Nephron progenitor cell (in vitro differentiated cells): ENCODE measurements at regions not wholly inside any gene's neighbourhood (a gene's known extent, or its start where the extent isn't known, plus 50 kb on each side); places are given as distances from the start of the nearest gene placed in this dataset.

Source experiments
- DNase-seq: peaks from one replicate; pipeline ENCODE4 v3.0.0; 2021
- H3K27ac Mint-ChIP-seq: 2 replicates; pipeline ENCODE4 v1.8.0; 2021; ENCODE audit warnings: mild to moderate bottlenecking, moderate library complexity, mixed read lengths
- H3K27me3 Mint-ChIP-seq: 2 replicates; pipeline ENCODE4 v1.8.0; 2021; ENCODE audit warnings: mild to moderate bottlenecking, low read depth, mixed read lengths; ENCODE audit not compliant: poor library complexity
- H3K36me3 Mint-ChIP-seq: 2 replicates; pipeline ENCODE4 v1.8.0; 2021; ENCODE audit warnings: low read depth, mixed read lengths
- H3K4me1 Mint-ChIP-seq: 2 replicates; pipeline ENCODE4 v1.8.0; 2021; ENCODE audit warnings: mixed read lengths
- H3K4me3 Mint-ChIP-seq: 2 replicates; pipeline ENCODE4 v1.8.0; 2021; ENCODE audit warnings: mild to moderate bottlenecking, moderate library complexity, mixed read lengths
- H3K9me3 Mint-ChIP-seq: 2 replicates; pipeline ENCODE4 v1.8.0; 2021; ENCODE audit warnings: mild to moderate bottlenecking, moderate library complexity, mixed read lengths
- TF ChIP-seq, protein P1 (sequence below): fragments of 200-600 bp; sonication (generic); IDR thresholded peaks from 2 replicates; pipeline ENCODE4 v1.5.0; 2021; ENCODE audit warnings: antibody characterized with exemption

DNA sequence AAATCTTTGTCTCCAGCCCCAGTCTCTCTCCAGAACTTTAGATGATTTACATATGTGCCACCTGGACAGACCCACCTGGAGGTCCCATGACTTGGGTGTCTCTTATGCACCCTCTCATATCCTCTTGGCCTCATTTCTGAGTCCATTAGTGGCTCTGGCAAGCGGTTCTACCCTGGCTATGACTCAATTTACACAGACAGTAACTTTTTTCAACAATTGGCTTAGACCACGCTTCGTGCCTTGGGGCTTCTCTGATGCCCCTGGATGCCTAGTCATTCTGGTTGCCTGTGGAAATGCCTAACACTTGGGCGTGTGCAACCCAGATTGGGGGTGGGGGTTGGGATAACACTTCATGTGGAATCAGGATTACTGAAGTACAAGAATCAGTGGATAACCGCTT is 57.1 kb upstream of the GADD45A start:
- H3K27me3 Mint-ChIP-seq: peaks cover 24% of the 10 kb centered on the region
- TF ChIP-seq, protein P1, sequence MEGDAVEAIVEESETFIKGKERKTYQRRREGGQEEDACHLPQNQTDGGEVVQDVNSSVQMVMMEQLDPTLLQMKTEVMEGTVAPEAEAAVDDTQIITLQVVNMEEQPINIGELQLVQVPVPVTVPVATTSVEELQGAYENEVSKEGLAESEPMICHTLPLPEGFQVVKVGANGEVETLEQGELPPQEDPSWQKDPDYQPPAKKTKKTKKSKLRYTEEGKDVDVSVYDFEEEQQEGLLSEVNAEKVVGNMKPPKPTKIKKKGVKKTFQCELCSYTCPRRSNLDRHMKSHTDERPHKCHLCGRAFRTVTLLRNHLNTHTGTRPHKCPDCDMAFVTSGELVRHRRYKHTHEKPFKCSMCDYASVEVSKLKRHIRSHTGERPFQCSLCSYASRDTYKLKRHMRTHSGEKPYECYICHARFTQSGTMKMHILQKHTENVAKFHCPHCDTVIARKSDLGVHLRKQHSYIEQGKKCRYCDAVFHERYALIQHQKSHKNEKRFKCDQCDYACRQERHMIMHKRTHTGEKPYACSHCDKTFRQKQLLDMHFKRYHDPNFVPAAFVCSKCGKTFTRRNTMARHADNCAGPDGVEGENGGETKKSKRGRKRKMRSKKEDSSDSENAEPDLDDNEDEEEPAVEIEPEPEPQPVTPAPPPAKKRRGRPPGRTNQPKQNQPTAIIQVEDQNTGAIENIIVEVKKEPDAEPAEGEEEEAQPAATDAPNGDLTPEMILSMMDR: no peak
- H3K4me1 Mint-ChIP-seq: no peaks in the 10 kb centered on the region
- H3K36me3 Mint-ChIP-seq: no peaks in the 10 kb centered on the region
- H3K9me3 Mint-ChIP-seq: no peaks in the 10 kb centered on the region
- no peak for DNase-seq
- no peak overlapping the region for H3K4me3 Mint-ChIP-seq
- peak overlapping the region; percentile 14 for H3K27ac Mint-ChIP-seq

DNA sequence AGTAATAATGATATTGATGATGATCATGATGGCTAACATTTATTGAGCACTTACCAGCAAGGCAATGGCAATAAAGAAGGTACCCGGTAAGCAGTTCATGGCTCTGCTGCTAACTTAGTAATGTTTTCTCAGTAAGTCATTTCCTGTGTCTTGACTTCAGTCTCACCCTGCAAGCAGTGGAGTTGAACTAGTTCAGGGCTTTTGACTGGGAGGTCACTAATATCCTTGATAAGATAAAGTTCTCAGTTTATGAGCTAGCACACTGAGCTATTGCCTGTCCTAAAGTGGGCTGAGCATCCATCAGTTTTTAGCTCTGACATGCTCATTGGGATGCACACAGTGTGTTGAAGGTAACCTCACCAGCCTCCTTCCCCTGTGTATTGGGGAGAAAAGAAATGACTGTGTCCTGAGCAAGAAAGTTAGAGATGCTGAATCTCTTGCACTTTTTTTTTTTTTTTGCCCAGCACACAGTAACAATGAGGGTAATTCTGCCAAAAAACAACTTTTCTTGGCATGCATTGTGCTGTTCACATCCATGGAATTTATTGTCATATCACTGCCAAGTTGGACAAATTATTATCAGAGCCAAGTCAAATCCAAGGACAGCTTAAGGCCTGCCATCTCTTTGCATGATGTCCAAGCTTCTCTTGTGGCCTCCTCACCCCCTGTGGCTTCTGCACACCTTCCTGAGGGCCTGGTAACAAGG is 55.5 kb upstream of the GADD45A start:
- Mint-ChIP-seq H3K4me3 (no peak overlapping the region), H3K9me3 (no peaks in the 10 kb centered on the region), H3K27ac (no peak overlapping the region), H3K36me3 (no peaks in the 10 kb centered on the region), H3K27me3 (peaks cover 24% of the 10 kb centered on the region), H3K4me1 (peaks cover 3% of the 10 kb centered on the region)
- no peak for DNase-seq
- TF ChIP-seq, protein P1: no peak

DNA sequence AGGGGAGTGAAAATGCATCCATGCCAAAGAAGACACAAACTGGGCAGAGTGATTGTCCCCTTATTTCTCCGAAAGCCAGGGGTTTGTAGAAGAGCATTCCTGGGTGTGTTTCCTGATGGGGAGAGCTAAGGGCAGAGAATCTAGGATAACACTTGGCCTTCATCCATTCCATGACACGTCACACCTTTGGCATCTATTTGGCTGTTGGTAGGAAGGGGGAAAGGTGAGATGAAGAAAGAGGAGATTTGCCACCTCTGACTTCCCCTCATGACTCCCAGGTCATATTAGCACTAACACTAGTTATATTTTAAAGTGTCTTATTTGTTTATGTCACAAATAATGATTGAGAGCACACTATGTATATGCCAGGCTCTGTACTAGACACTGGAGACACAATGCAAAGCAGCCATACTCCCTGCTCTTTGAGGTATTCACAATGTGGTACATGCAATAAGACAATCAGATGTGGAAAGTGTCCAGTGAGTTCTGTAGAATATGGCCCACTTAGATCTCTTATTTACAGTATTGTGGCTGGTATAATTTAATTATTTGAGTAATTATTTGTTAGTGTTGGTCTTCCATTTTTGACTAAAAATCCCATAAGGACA is 54.5 kb upstream of the GADD45A start:
- Mint-ChIP-seq H3K9me3 (no peaks in the 10 kb centered on the region), H3K36me3 (no peaks in the 10 kb centered on the region), H3K27ac (no peak overlapping the region), H3K4me1 (peaks cover 6% of the 10 kb centered on the region), H3K4me3 (no peak overlapping the region), H3K27me3 (peaks cover 21% of the 10 kb centered on the region)
- TF ChIP-seq, protein P1: no peak
- DNase-seq: no peak

DNA sequence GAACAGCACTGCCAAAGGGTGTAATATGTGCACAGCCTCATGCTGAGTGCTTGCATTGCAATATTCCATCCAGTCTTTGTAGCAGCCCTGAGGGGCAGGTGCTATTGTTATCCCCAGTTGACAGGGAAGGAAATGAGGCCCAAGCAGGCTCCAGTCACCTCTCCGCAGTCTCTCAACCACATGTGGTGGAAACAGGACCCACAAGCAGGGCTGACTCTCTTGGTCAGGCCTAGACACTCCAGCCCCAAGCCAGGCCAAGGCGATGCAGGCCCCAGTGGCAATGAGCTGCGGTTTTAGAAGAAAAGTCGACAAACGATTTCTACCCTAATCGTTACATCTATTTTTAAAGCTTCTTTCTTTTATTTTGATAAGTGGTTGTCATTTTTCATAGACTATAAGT is 52.6 kb upstream of the GADD45A start:
- Mint-ChIP-seq H3K36me3 (no peaks in the 10 kb centered on the region), H3K27me3 (peaks cover 19% of the 10 kb centered on the region), H3K9me3 (no peaks in the 10 kb centered on the region), H3K4me3 (no peak overlapping the region), H3K4me1 (peaks cover 6% of the 10 kb centered on the region), H3K27ac (no peak overlapping the region)
- TF ChIP-seq, protein P1: no peak
- DNase-seq: no peak

DNA sequence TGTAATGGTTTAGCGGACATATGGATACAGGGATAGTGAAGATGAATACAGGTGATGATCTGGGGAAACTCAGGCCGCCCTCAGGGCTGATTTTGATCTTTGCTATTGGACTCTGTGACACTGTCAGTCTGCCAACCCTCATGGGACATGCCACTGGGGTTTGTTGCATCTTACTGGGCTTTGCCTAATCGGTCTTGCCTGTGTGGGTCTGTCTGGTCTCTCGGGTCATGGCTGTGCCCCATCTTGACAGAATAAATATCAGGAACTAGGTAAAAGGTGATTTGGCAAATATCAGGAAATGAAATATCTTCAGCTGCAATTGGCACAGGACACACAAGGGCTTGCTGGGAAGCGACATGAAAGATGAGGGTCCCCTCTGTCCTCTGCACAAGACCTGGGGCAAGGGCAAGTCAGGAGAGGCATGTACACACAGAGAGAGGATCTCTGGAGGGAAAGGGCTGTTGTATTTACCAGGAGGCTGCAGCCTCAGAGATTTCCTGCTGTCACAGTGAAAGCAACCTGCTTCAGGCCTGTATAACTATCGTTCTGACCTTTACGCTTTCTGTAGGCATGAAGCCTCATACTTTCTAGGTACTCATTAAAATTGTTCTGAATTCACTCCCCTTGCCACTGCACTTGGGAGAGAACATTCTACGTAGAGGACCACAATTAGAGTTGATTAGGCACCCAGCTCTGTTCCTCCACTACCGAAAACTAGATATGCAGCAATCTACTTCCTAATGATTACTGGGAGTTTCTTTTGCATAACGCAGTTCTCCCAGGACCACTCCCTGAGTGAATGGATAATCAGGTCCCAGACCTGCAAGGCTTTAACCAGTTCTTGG is 52.0 kb upstream of the GADD45A start:
- TF ChIP-seq, protein P1: no peak
- Mint-ChIP-seq H3K27me3 (peaks cover 12% of the 10 kb centered on the region), H3K4me1 (peaks cover 6% of the 10 kb centered on the region), H3K36me3 (no peaks in the 10 kb centered on the region), H3K9me3 (no peaks in the 10 kb centered on the region), H3K4me3 (no peak overlapping the region), H3K27ac (no peak overlapping the region)
- DNase-seq: no peak
